Activated CD4-positive, alpha-beta T cell treated with anti-CD3 and anti-CD28 coated beads, Interleukin-2, amount 10 ng/mL, durations not matched to agents 7 days and 5 days (primary cell): ENCODE measurements at regions not wholly inside any gene's neighbourhood (a gene's known extent, or its start where the extent isn't known, plus 50 kb on each side); places are given as distances from the start of the nearest gene placed in this dataset.

Source experiments
- CTCF ChIA-PET: fragments of 350-600 bp; sonication (Branson Sonifier 250); formaldehyde crosslinking; loops from one replicate; lab custom pipeline; 2021; ENCODE audit warnings: antibody characterized with exemption; lab: Charles Lee
- POLR2A ChIA-PET: fragments of 350-600 bp; sonication (Branson Sonifier 250); formaldehyde crosslinking; loops from one replicate; lab custom pipeline; 2021; ENCODE audit warnings: antibody characterized with exemption; lab: Charles Lee
- DNase-seq: peaks from one replicate; pipeline ENCODE4 v3.0.0-alpha.2; 2020
- H3K27ac Mint-ChIP-seq: one replicate; pipeline ENCODE4 v1.8.0; 2021; ENCODE audit warnings: mild to moderate bottlenecking, moderate library complexity, mixed read lengths
- H3K27me3 Mint-ChIP-seq: one replicate; pipeline ENCODE4 v1.8.0; 2021; ENCODE audit warnings: mixed read lengths
- H3K36me3 Mint-ChIP-seq: one replicate; pipeline ENCODE4 v1.8.0; 2021; ENCODE audit warnings: low read depth, mixed read lengths
- H3K4me1 Mint-ChIP-seq: one replicate; pipeline ENCODE4 v1.8.0; 2021; ENCODE audit warnings: mixed read lengths
- H3K4me3 Mint-ChIP-seq: one replicate; pipeline ENCODE4 v1.8.0; 2021; ENCODE audit warnings: mild to moderate bottlenecking, moderate library complexity, mixed read lengths
- H3K9me3 Mint-ChIP-seq: one replicate; pipeline ENCODE4 v1.8.0; 2021; ENCODE audit warnings: mixed read lengths

- POLR2A ChIA-PET: no interaction called here
- Mint-ChIP-seq H3K9me3 (no peaks in the 10 kb centered on the region), H3K4me3 (no peak overlapping the region), H3K27me3 (no peaks in the 10 kb centered on the region), H3K4me1 (no peaks in the 10 kb centered on the region), H3K36me3 (no peaks in the 10 kb centered on the region), H3K27ac (no peak overlapping the region)
- CTCF ChIA-PET: interaction anchor here (0.9 kb wide), 1 partner anchor 250 kb away, joined by 3 read pairs; no protein-coding TSS in a partner anchor
- DNase-seq: no peak
These were observed 122.5 kb upstream of the MBL2 start for GRCh38 chr10:52895059-52895458.

- no peaks in the 10 kb centered on the region for H3K4me1 Mint-ChIP-seq
- no peaks in the 10 kb centered on the region for H3K9me3 Mint-ChIP-seq
- ChIA-PET POLR2A (no interaction called here), CTCF (no interaction called here)
- no peaks in the 10 kb centered on the region for H3K27me3 Mint-ChIP-seq
- H3K4me3 Mint-ChIP-seq: no peak overlapping the region
- no peak overlapping the region for H3K27ac Mint-ChIP-seq
- DNase-seq: no peak
- no peaks in the 10 kb centered on the region for H3K36me3 Mint-ChIP-seq
These were observed 117.7 kb upstream of the MBL2 start for GRCh38 chr10:52890281-52890680.

GRCh38 chr10:52889611-52890010, 117.0 kb upstream of the MBL2 start:
- H3K27me3 Mint-ChIP-seq: no peaks in the 10 kb centered on the region
- H3K27ac Mint-ChIP-seq: no peak overlapping the region
- POLR2A ChIA-PET: no interaction called here
- H3K4me1 Mint-ChIP-seq: no peaks in the 10 kb centered on the region
- H3K4me3 Mint-ChIP-seq: no peak overlapping the region
- no peaks in the 10 kb centered on the region for H3K9me3 Mint-ChIP-seq
- no peaks in the 10 kb centered on the region for H3K36me3 Mint-ChIP-seq
- DNase-seq: no peak
- CTCF ChIA-PET: no interaction called here

- ChIA-PET CTCF (no interaction called here), POLR2A (no interaction called here)
- Mint-ChIP-seq H3K27ac (no peak overlapping the region), H3K9me3 (no peaks in the 10 kb centered on the region), H3K27me3 (no peaks in the 10 kb centered on the region), H3K4me3 (no peak overlapping the region), H3K36me3 (no peaks in the 10 kb centered on the region), H3K4me1 (no peaks in the 10 kb centered on the region)
- DNase-seq: peak; percentile 17
These were observed 111.7 kb upstream of the MBL2 start for GRCh38 chr10:52883996-52884871.

GRCh38 chr10:52879091-52879807, 106.7 kb upstream of the MBL2 start:
- Mint-ChIP-seq H3K27me3 (no peaks in the 10 kb centered on the region), H3K27ac (no peak overlapping the region), H3K4me3 (no peak overlapping the region), H3K36me3 (no peaks in the 10 kb centered on the region), H3K4me1 (no peaks in the 10 kb centered on the region), H3K9me3 (no peaks in the 10 kb centered on the region)
- no peak for DNase-seq
- ChIA-PET POLR2A (no interaction called here), CTCF (no interaction called here)

- Mint-ChIP-seq H3K9me3 (no peaks in the 10 kb centered on the region), H3K36me3 (no peaks in the 10 kb centered on the region), H3K27me3 (no peaks in the 10 kb centered on the region), H3K4me1 (no peaks in the 10 kb centered on the region), H3K27ac (no peak overlapping the region), H3K4me3 (no peak overlapping the region)
- ChIA-PET CTCF (no interaction called here), POLR2A (no interaction called here)
- no peak for DNase-seq
These were observed 104.9 kb upstream of the MBL2 start for GRCh38 chr10:52877451-52877850.

- CTCF ChIA-PET: no interaction called here
- no peak overlapping the region for H3K27ac Mint-ChIP-seq
- H3K36me3 Mint-ChIP-seq: no peaks in the 10 kb centered on the region
- H3K9me3 Mint-ChIP-seq: no peaks in the 10 kb centered on the region
- POLR2A ChIA-PET: no interaction called here
- H3K4me3 Mint-ChIP-seq: no peak overlapping the region
- DNase-seq: no peak
- H3K27me3 Mint-ChIP-seq: no peaks in the 10 kb centered on the region
- H3K4me1 Mint-ChIP-seq: no peaks in the 10 kb centered on the region
These were observed 102.8 kb upstream of the MBL2 start for GRCh38 chr10:52875336-52875735.

GRCh38 chr10:52874581-52874980, 102.0 kb upstream of the MBL2 start:
- ChIA-PET POLR2A (no interaction called here), CTCF (no interaction called here)
- H3K27ac Mint-ChIP-seq: no peak overlapping the region
- no peak overlapping the region for H3K4me3 Mint-ChIP-seq
- H3K4me1 Mint-ChIP-seq: no peaks in the 10 kb centered on the region
- H3K36me3 Mint-ChIP-seq: no peaks in the 10 kb centered on the region
- no peak for DNase-seq
- H3K27me3 Mint-ChIP-seq: no peaks in the 10 kb centered on the region
- no peaks in the 10 kb centered on the region for H3K9me3 Mint-ChIP-seq

GRCh38 chr10:52871191-52871843, 98.7 kb upstream of the MBL2 start:
- H3K27ac Mint-ChIP-seq: no peak overlapping the region
- no peak overlapping the region for H3K4me3 Mint-ChIP-seq
- ChIA-PET CTCF (no interaction called here), POLR2A (no interaction called here)
- H3K36me3 Mint-ChIP-seq: no peaks in the 10 kb centered on the region
- DNase-seq: no peak
- H3K4me1 Mint-ChIP-seq: no peaks in the 10 kb centered on the region
- peaks cover 6% of the 10 kb centered on the region for H3K9me3 Mint-ChIP-seq
- no peaks in the 10 kb centered on the region for H3K27me3 Mint-ChIP-seq

- Mint-ChIP-seq H3K36me3 (no peaks in the 10 kb centered on the region), H3K4me1 (no peaks in the 10 kb centered on the region), H3K4me3 (no peak overlapping the region), H3K27me3 (no peaks in the 10 kb centered on the region), H3K27ac (no peak overlapping the region), H3K9me3 (peaks cover 6% of the 10 kb centered on the region)
- ChIA-PET POLR2A (no interaction called here), CTCF (no interaction called here)
- DNase-seq: no peak
These were observed 98.0 kb upstream of the MBL2 start for GRCh38 chr10:52870562-52870961.

GRCh38 chr10:52869864-52870263, 97.3 kb upstream of the MBL2 start:
- ChIA-PET CTCF (no interaction called here), POLR2A (no interaction called here)
- DNase-seq: no peak
- no peak overlapping the region for H3K4me3 Mint-ChIP-seq
- no peaks in the 10 kb centered on the region for H3K27me3 Mint-ChIP-seq
- H3K4me1 Mint-ChIP-seq: no peaks in the 10 kb centered on the region
- no peak overlapping the region for H3K27ac Mint-ChIP-seq
- no peaks in the 10 kb centered on the region for H3K36me3 Mint-ChIP-seq
- H3K9me3 Mint-ChIP-seq: peaks cover 6% of the 10 kb centered on the region

GRCh38 chr10:52865213-52865612, 92.6 kb upstream of the MBL2 start:
- H3K36me3 Mint-ChIP-seq: no peaks in the 10 kb centered on the region
- H3K27ac Mint-ChIP-seq: no peak overlapping the region
- ChIA-PET CTCF (no interaction called here), POLR2A (no interaction called here)
- H3K9me3 Mint-ChIP-seq: peaks cover 6% of the 10 kb centered on the region
- DNase-seq: no peak
- H3K27me3 Mint-ChIP-seq: no peaks in the 10 kb centered on the region
- no peaks in the 10 kb centered on the region for H3K4me1 Mint-ChIP-seq
- H3K4me3 Mint-ChIP-seq: no peak overlapping the region
